Naive thymus-derived CD4-positive, alpha-beta T cell (primary cell): ENCODE measurements at regions not wholly inside any gene's neighbourhood (a gene's known extent, or its start where the extent isn't known, plus 50 kb on each side); places are given as distances from the start of the nearest gene placed in this dataset.
A peak's percentile ranks its signal among the peaks of the same experiment; 100 is the strongest.

ENCODE experiments used
- ATAC-seq: fragments of 150-1000 bp; cut with Tn5 transposase; 2 replicates; pipeline ENCODE4 v1.10.0; 2021; ENCODE audit warnings: mild to moderate bottlenecking, moderate library complexity
- CTCF ChIA-PET: fragments of 350-600 bp; sonication (Branson Sonifier 250); formaldehyde crosslinking; loops from one replicate; lab custom pipeline; 2021; ENCODE audit warnings: antibody characterized with exemption; lab: Charles Lee
- POLR2A ChIA-PET: fragments of 350-600 bp; sonication (Branson Sonifier 250); formaldehyde crosslinking; loops from one replicate; lab custom pipeline; 2021; ENCODE audit warnings: antibody characterized with exemption, inconsistent platforms; lab: Charles Lee
- DNase-seq, 9 donors: peaks; one replicate each; pipeline versions ENCODE4 v3.0.0 to v3.0.0-alpha.2; 2020 to 2022; ENCODE audit warnings: mixed read lengths in 1 of 9
- H3K27ac ChIP-seq: one replicate; pipeline ENCODE4 v1.7.0; 2013; ENCODE audit warnings: mild to moderate bottlenecking, low read depth, low read length, moderate library complexity
- H3K27me3 ChIP-seq, 2 donors: one replicate each; pipeline ENCODE4 v1.7.0; 2013; ENCODE audit warnings: low read length in 2 of 2, mild to moderate bottlenecking in 2 of 2, moderate library complexity in 2 of 2; ENCODE audit not compliant: control insufficient read depth in 2 of 2, insufficient read depth in 2 of 2
- H3K36me3 ChIP-seq, 3 experiments: 1 replicate in 2 of 3; 2 replicates in 1 of 3; pipeline ENCODE4 v1.7.0; 2013; ENCODE audit warnings: low read length in 3 of 3, mild to moderate bottlenecking in 3 of 3, moderate library complexity in 1 of 3; ENCODE audit not compliant: insufficient read depth in 3 of 3, control insufficient read depth in 2 of 3
- H3K4me1 ChIP-seq, 2 donors: one replicate each; pipeline ENCODE4 v1.7.0; 2013; ENCODE audit warnings: low read length in 2 of 2, mild to moderate bottlenecking in 2 of 2, moderate library complexity in 1 of 2; ENCODE audit not compliant: control insufficient read depth in 2 of 2, insufficient read depth in 2 of 2
- H3K4me3 ChIP-seq: 2 replicates; pipeline ENCODE4 v1.7.0; 2013; ENCODE audit warnings: mild to moderate bottlenecking, low read length
- H3K9me3 ChIP-seq, 3 experiments: 1 replicate in 2 of 3; 2 replicates in 1 of 3; pipeline ENCODE4 v1.7.0; 2013; ENCODE audit warnings: low read length in 3 of 3; ENCODE audit not compliant: control insufficient read depth in 2 of 3
- H3K27ac Mint-ChIP-seq, 9 donors: one replicate each; pipeline ENCODE4 v1.8.0; 2020 to 2022; ENCODE audit warnings: mixed read lengths in 9 of 9, mild to moderate bottlenecking in 8 of 9, moderate library complexity in 5 of 9, inconsistent platforms in 2 of 9
- H3K27me3 Mint-ChIP-seq, 5 donors: one replicate each; pipeline ENCODE4 v1.8.0; 2021 to 2022; ENCODE audit warnings: mixed read lengths in 5 of 5, mild to moderate bottlenecking in 1 of 5
- H3K36me3 Mint-ChIP-seq, 5 donors: one replicate each; pipeline ENCODE4 v1.8.0; 2020 to 2022; ENCODE audit warnings: mixed read lengths in 5 of 5, mild to moderate bottlenecking in 3 of 5, inconsistent platforms in 1 of 5
- H3K4me1 Mint-ChIP-seq, 7 donors: one replicate each; pipeline ENCODE4 v1.8.0; 2020 to 2022; ENCODE audit warnings: mixed read lengths in 7 of 7, mild to moderate bottlenecking in 3 of 7, inconsistent platforms in 1 of 7
- H3K4me3 Mint-ChIP-seq, 10 donors: one replicate each; pipeline ENCODE4 v1.8.0; 2020 to 2022; ENCODE audit warnings: mild to moderate bottlenecking in 10 of 10, mixed read lengths in 10 of 10, moderate library complexity in 6 of 10, inconsistent platforms in 2 of 10
- H3K9me3 Mint-ChIP-seq, 11 donors: one replicate each; pipeline ENCODE4 v1.8.0; 2020 to 2022; ENCODE audit warnings: mixed read lengths in 11 of 11, mild to moderate bottlenecking in 4 of 11, inconsistent platforms in 1 of 11, moderate library complexity in 1 of 11
- intact Hi-C, 2 donors: fragments of 100-400 bp; cut with micrococcal nuclease; formaldehyde crosslinking; loops; one replicate each; pipeline ENCODE4 v1.15.1; 2023

- no peak overlapping the region for H3K4me3 Mint-ChIP-seq
- H3K9me3 Mint-ChIP-seq = no peaks in the 10 kb centered on the region
- Histone ChIP-seq H3K27me3 (no peaks in the 10 kb centered on the region), H3K27ac (no peak overlapping the region), H3K9me3 (no peaks in the 10 kb centered on the region), H3K4me1 (no peaks in the 10 kb centered on the region), H3K4me3 (no peak overlapping the region), H3K36me3 (no peaks in the 10 kb centered on the region)
- ChIA-PET CTCF (no interaction called here), POLR2A (interaction anchor here (0.7 kb wide), 1 partner anchor 58 kb away, joined by 5 read pairs; no protein-coding TSS in a partner anchor)
- no peaks in the 10 kb centered on the region for H3K36me3 Mint-ChIP-seq
- DNase-seq (no peak), ATAC-seq (no peak)
- intact Hi-C loops = no loop called here
- H3K4me1 Mint-ChIP-seq = peaks cover 0 to 2% (median 0%) of the 10 kb centered on the region in 7 donors
- peaks cover 2 to 29% (median 24%) of the 10 kb centered on the region in 5 donors for H3K27me3 Mint-ChIP-seq
- no peak overlapping the region for H3K27ac Mint-ChIP-seq
Measured at GRCh38 chr2:493228-493627, 184.0 kb downstream of the TMEM18 start.

DNA sequence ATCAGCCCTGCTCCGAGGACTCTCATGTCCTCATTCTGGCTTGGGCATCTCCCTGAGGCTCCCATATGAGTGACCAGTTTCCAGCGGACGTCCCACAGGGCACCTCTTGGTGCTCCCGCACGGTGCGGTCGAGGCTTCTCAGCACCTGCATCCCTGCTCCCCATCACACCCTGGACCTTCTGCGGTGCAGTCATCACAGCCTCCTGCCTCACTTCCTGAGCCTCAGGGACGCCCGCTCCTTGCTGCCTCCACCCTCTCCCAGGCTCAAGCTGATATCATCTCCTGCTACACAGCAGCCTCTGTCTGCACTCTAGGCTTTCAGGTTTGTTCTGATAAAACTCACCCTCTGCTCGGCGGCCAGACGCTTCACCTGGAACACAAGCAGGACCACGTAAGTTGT is 185.0 kb downstream of the TMEM18 start:
- intact Hi-C loops = no loop called here
- H3K4me1 Mint-ChIP-seq = peaks cover 0 to 2% (median 0%) of the 10 kb centered on the region in 7 donors
- ChIA-PET CTCF (interaction anchor here (0.6 kb wide), 2 partner anchors 25 to 248 kb away, joined by 3 read pairs; no protein-coding TSS in a partner anchor), POLR2A (no interaction called here)
- no peaks in the 10 kb centered on the region for H3K27me3 ChIP-seq
- no peaks in the 10 kb centered on the region for H3K4me1 ChIP-seq
- no peaks in the 10 kb centered on the region for H3K9me3 Mint-ChIP-seq
- H3K27ac ChIP-seq = no peak overlapping the region
- peak overlapping the region in 1 of 9 donors; percentile 43 for H3K27ac Mint-ChIP-seq
- no peaks in the 10 kb centered on the region for H3K36me3 ChIP-seq
- no peak for DNase-seq
- H3K4me3 ChIP-seq = no peak overlapping the region
- peaks cover 2 to 29% (median 17%) of the 10 kb centered on the region in 5 donors for H3K27me3 Mint-ChIP-seq
- ATAC-seq = no peak
- no peak overlapping the region for H3K4me3 Mint-ChIP-seq
- no peaks in the 10 kb centered on the region for H3K9me3 ChIP-seq
- H3K36me3 Mint-ChIP-seq = no peaks in the 10 kb centered on the region

DNA sequence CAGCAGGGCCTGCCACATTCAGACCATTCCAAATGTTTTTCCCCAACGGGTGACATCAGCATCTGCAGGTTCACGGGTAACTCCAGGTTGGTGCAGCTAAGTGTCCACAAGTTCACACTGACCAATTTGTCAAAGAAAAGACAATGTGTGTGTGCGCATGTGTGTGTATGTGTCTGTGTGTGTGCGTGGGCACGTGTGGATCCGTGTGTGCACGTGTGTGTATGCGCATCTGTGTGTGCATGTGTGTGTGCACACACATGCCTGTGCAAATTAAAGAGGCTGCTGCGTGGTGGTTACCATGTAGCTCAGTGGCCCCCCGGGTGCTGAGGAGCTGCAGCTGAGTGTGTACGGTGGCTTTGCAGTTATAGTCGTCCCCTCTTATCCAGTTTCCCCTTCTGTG is 187.4 kb downstream of the TMEM18 start:
- H3K4me3 Mint-ChIP-seq = no peak overlapping the region
- no peak overlapping the region for H3K27ac Mint-ChIP-seq
- no peaks in the 10 kb centered on the region for H3K9me3 Mint-ChIP-seq
- H3K36me3 Mint-ChIP-seq = no peaks in the 10 kb centered on the region
- CTCF ChIA-PET = no interaction called here
- POLR2A ChIA-PET = no interaction called here
- no peaks in the 10 kb centered on the region for H3K4me1 Mint-ChIP-seq
- Histone ChIP-seq H3K9me3 (no peaks in the 10 kb centered on the region), H3K4me3 (no peak overlapping the region), H3K36me3 (no peaks in the 10 kb centered on the region), H3K27me3 (no peaks in the 10 kb centered on the region), H3K27ac (no peak overlapping the region), H3K4me1 (no peaks in the 10 kb centered on the region)
- intact Hi-C loops = no loop called here
- DNase-seq = no peak
- no peak for ATAC-seq
- H3K27me3 Mint-ChIP-seq = peaks cover 2 to 29% (median 10%) of the 10 kb centered on the region in 5 donors

DNA sequence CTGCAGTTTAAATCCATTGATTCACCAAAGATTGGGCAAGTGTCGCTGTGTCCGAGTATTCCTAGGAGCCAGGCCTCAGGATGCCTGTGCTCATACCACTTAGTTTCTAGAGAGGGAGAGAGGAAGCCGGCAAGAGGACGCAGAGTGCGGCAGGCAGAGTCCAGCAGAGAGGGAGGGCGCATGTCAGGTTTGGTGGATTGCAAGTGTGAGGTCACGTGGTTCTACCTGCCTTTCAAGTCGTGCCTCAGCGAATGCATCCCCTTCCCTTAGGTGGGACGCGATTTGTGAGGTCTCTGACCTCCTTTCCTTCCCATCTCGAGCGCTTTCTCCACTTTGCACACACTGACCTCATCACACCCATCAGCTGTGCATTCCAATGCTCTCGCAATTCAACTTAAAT is 188.1 kb downstream of the TMEM18 start:
- CTCF ChIA-PET = no interaction called here
- H3K4me1 ChIP-seq = no peaks in the 10 kb centered on the region
- no peaks in the 10 kb centered on the region for H3K4me1 Mint-ChIP-seq
- POLR2A ChIA-PET = no interaction called here
- H3K9me3 ChIP-seq = no peaks in the 10 kb centered on the region
- H3K4me3 ChIP-seq = no peak overlapping the region
- no peak overlapping the region for H3K27ac ChIP-seq
- intact Hi-C loops = no loop called here
- ATAC-seq = no peak
- H3K9me3 Mint-ChIP-seq = no peaks in the 10 kb centered on the region
- H3K27me3 ChIP-seq = no peaks in the 10 kb centered on the region
- H3K27ac Mint-ChIP-seq = no peak overlapping the region
- H3K36me3 Mint-ChIP-seq = no peaks in the 10 kb centered on the region
- no peak for DNase-seq
- H3K36me3 ChIP-seq = no peaks in the 10 kb centered on the region
- peaks cover 2 to 27% (median 10%) of the 10 kb centered on the region in 5 donors for H3K27me3 Mint-ChIP-seq
- H3K4me3 Mint-ChIP-seq = no peak overlapping the region

GRCh38 chr2:487186-488079 is 189.8 kb downstream of the TMEM18 start:
- ATAC-seq (no peak), DNase-seq (no peak)
- ChIA-PET CTCF (no interaction called here), POLR2A (no interaction called here)
- Histone ChIP-seq H3K36me3 (no peaks in the 10 kb centered on the region), H3K4me3 (no peak overlapping the region), H3K9me3 (no peaks in the 10 kb centered on the region), H3K4me1 (no peaks in the 10 kb centered on the region), H3K27me3 (no peaks in the 10 kb centered on the region), H3K27ac (no peak overlapping the region)
- Mint-ChIP-seq H3K9me3 (no peaks in the 10 kb centered on the region), H3K4me1 (no peaks in the 10 kb centered on the region), H3K27ac (no peak overlapping the region), H3K36me3 (no peaks in the 10 kb centered on the region), H3K4me3 (no peak overlapping the region), H3K27me3 (peaks cover 0 to 22% (median 7%) of the 10 kb centered on the region in 5 donors)
- intact Hi-C loops = no loop called here

- H3K27ac ChIP-seq = no peak overlapping the region
- H3K4me3 Mint-ChIP-seq = no peak overlapping the region
- no peak overlapping the region for H3K4me3 ChIP-seq
- H3K27me3 ChIP-seq = no peaks in the 10 kb centered on the region
- H3K36me3 Mint-ChIP-seq = no peaks in the 10 kb centered on the region
- no peak overlapping the region for H3K27ac Mint-ChIP-seq
- ChIA-PET POLR2A (no interaction called here), CTCF (no interaction called here)
- ATAC-seq (no peak), DNase-seq (no peak)
- no peaks in the 10 kb centered on the region for H3K36me3 ChIP-seq
- intact Hi-C loops = no loop called here
- no peaks in the 10 kb centered on the region for H3K9me3 ChIP-seq
- no peaks in the 10 kb centered on the region for H3K4me1 Mint-ChIP-seq
- H3K9me3 Mint-ChIP-seq = no peaks in the 10 kb centered on the region
- no peaks in the 10 kb centered on the region for H3K4me1 ChIP-seq
- H3K27me3 Mint-ChIP-seq = peaks cover 0 to 15% (median 6%) of the 10 kb centered on the region in 5 donors
Measured at GRCh38 chr2:486371-486770, 190.8 kb downstream of the TMEM18 start.

DNA sequence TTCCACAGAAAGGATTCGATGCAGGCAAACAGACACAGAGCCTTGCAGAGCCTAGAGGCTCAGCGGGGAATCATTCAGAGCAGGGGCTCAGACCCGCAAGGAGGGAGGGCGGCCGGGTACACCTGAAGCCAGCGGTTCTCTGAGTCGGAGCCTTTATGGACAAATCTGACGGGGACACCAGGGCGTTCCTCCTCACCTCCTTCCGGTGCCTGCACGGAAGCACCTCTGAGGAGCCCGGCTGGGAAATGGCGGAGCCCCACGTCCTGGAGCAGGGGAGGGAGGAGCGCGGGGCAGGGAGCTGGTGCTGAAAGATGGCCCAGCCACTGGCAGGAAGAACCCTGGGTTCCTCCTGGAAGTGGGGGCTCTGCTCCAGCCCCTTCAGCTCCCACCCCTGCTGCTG is 193.5 kb upstream of the ALKAL2 start:
- Histone ChIP-seq H3K27me3 (no peaks in the 10 kb centered on the region), H3K36me3 (no peaks in the 10 kb centered on the region), H3K4me1 (no peaks in the 10 kb centered on the region), H3K4me3 (no peak overlapping the region), H3K9me3 (no peaks in the 10 kb centered on the region), H3K27ac (no peak overlapping the region)
- DNase-seq (no peak), ATAC-seq (no peak)
- Mint-ChIP-seq H3K4me3 (no peak overlapping the region), H3K27me3 (peaks cover 0 to 19% (median 4%) of the 10 kb centered on the region in 5 donors), H3K27ac (no peak overlapping the region), H3K9me3 (no peaks in the 10 kb centered on the region), H3K4me1 (no peaks in the 10 kb centered on the region), H3K36me3 (no peaks in the 10 kb centered on the region)
- ChIA-PET POLR2A (no interaction called here), CTCF (no interaction called here)
- intact Hi-C loops = no loop called here
